NCI-H774 (cell line): ENCODE measurements at regions not wholly inside any gene's neighbourhood (a gene's known extent, or its start where the extent isn't known, plus 50 kb on each side); places are given as distances from the start of the nearest gene placed in this dataset.
"Not testable (repeated sequence)": the region's sequence is repeated elsewhere in the genome, so short reads cannot be mapped to it uniquely, and the experiment has no call there.

Experiments used
- DNase-seq: peaks from one replicate; lab custom pipeline; 2025; lab: John Stamatoyannopoulos, UW

- DNase-seq, result peak; percentile 36
These were observed 55.1 kb downstream of the ID4 start for GRCh38 chr6:19892260-19892659.

GRCh38 chr6:19895866-19896692, 58.9 kb downstream of the ID4 start:
- no peak for DNase-seq

- no peak for DNase-seq
These were observed 59.5 kb downstream of the ID4 start for GRCh38 chr6:19896693-19897010.

GRCh38 chr6:19898141-19898740, 61.1 kb downstream of the ID4 start:
- DNase-seq, result no peak

GRCh38 chr6:19902201-19902600, 65.0 kb downstream of the ID4 start:
- DNase-seq, result no peak

GRCh38 chr6:19904408-19904807, 67.2 kb downstream of the ID4 start:
- DNase-seq, result not testable (repeated sequence)

GRCh38 chr6:19905584-19905983, 68.4 kb downstream of the ID4 start:
- no peak for DNase-seq

- DNase-seq, result no peak
These were observed 69.0 kb downstream of the ID4 start for GRCh38 chr6:19906171-19906570.

GRCh38 chr6:19911223-19911622, 74.1 kb downstream of the ID4 start:
- DNase-seq, result no peak

- no peak for DNase-seq
These were observed 81.3 kb downstream of the ID4 start for GRCh38 chr6:19918436-19918835.

GRCh38 chr6:19921786-19922185, 84.6 kb downstream of the ID4 start:
- DNase-seq, result no peak

- DNase-seq, result no peak
These were observed 88.4 kb downstream of the ID4 start for GRCh38 chr6:19925533-19925932.

- DNase-seq, result no peak
These were observed 91.3 kb downstream of the ID4 start for GRCh38 chr6:19928461-19928860.

- DNase-seq, result no peak
These were observed 92.1 kb downstream of the ID4 start for GRCh38 chr6:19929312-19929711.

- DNase-seq, result no peak
These were observed 97.9 kb downstream of the ID4 start for GRCh38 chr6:19934996-19935591.

GRCh38 chr6:19939321-19939720, 102.2 kb downstream of the ID4 start:
- DNase-seq, result not testable (repeated sequence)

- not testable (repeated sequence) for DNase-seq
These were observed 102.8 kb downstream of the ID4 start for GRCh38 chr6:19939926-19940325.

- DNase-seq, result no peak
These were observed 105.9 kb downstream of the ID4 start for GRCh38 chr6:19943042-19943441.

GRCh38 chr6:19945843-19946358, 108.7 kb downstream of the ID4 start:
- no peak for DNase-seq

- no peak for DNase-seq
These were observed 112.0 kb downstream of the ID4 start for GRCh38 chr6:19949155-19949554.

GRCh38 chr6:19964115-19964514, 126.9 kb downstream of the ID4 start:
- DNase-seq, result no peak

- no peak for DNase-seq
These were observed 131.0 kb downstream of the ID4 start for GRCh38 chr6:19968201-19968600.

GRCh38 chr6:19972221-19972620, 135.1 kb downstream of the ID4 start:
- no peak for DNase-seq
